ENCODE measurements at regions not wholly inside any gene's neighbourhood (a gene's known extent, or its start where the extent isn't known, plus 50 kb on each side); places are given as distances from the start of the nearest gene placed in this dataset.

- no peak for TF ChIP-seq GATA2 (IDR thresholded peaks at IDR 0.05; ENCODE audit: low read depth, low read length)
- TF ChIP-seq GATA3 (IDR thresholded peaks at IDR 0.05; ENCODE audit: low read depth, low read length) = no peak
Measured at GRCh38 chr6:102300350-102300749, 906.8 kb downstream of the GRIK2 start.

All from SH-SY5Y (cell line).